ENCODE measurements at regions not wholly inside any gene's neighbourhood (a gene's known extent, or its start where the extent isn't known, plus 50 kb on each side); places are given as distances from the start of the nearest gene placed in this dataset.

DNA sequence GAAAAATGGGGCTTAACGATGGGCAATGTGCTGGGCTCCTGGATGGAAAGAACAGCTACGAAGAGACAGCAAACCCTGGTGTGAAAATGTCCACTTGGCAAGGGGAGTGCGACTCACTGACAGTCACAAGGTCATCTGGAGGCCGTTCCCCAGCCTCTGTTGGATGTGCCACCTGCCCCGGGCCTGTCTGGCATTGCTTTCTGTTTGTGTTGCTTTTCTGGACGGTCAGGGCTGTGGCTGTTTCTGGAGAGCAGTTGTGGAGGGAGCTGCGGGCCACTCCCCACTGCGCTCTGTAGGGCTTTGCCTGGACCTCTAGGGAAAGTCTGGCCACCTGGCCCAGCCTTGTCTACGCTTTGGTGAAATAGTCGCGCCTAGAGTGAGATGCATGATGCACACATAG is 185.3 kb downstream of the IRX1 start:
- TF ChIP-seq, protein P1, sequence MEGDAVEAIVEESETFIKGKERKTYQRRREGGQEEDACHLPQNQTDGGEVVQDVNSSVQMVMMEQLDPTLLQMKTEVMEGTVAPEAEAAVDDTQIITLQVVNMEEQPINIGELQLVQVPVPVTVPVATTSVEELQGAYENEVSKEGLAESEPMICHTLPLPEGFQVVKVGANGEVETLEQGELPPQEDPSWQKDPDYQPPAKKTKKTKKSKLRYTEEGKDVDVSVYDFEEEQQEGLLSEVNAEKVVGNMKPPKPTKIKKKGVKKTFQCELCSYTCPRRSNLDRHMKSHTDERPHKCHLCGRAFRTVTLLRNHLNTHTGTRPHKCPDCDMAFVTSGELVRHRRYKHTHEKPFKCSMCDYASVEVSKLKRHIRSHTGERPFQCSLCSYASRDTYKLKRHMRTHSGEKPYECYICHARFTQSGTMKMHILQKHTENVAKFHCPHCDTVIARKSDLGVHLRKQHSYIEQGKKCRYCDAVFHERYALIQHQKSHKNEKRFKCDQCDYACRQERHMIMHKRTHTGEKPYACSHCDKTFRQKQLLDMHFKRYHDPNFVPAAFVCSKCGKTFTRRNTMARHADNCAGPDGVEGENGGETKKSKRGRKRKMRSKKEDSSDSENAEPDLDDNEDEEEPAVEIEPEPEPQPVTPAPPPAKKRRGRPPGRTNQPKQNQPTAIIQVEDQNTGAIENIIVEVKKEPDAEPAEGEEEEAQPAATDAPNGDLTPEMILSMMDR (IDR thresholded peaks at IDR 0.05) = no peak
- TF ChIP-seq POLR2A (IDR thresholded peaks at IDR 0.05) (no peak), EP300 (IDR thresholded peaks at IDR 0.05) (no peak)

Data from ovary (tissue), 3 donors.